Right renal pelvis (tissue), 4 donors: ENCODE measurements at regions not wholly inside any gene's neighbourhood (a gene's known extent, or its start where the extent isn't known, plus 50 kb on each side); places are given as distances from the start of the nearest gene placed in this dataset.
"Not testable (repeated sequence)": the region's sequence is repeated elsewhere in the genome, so short reads cannot be mapped to it uniquely, and the experiment has no call there.

Source experiments
- DNase-seq, 4 donors: peaks; one replicate each; pipeline ENCODE4 v3.0.0-alpha.2; 2013; ENCODE audit warnings: low read depth in 4 of 4, low spot score in 3 of 4, missing footprints in 1 of 4

GRCh38 chr14:44873536-44873935, 88.2 kb downstream of the KLHL28 start:
- no peak for DNase-seq

- DNase-seq = no peak
Measured at GRCh38 chr14:44866770-44867169, 95.0 kb downstream of the KLHL28 start.

- DNase-seq = no peak
Measured at GRCh38 chr14:44866322-44866721, 95.4 kb downstream of the KLHL28 start.

GRCh38 chr14:44863271-44863670, 98.5 kb downstream of the KLHL28 start:
- DNase-seq = no peak

- no peak for DNase-seq
Measured at GRCh38 chr14:44854114-44854513, 107.6 kb downstream of the KLHL28 start.

- no peak for DNase-seq
Measured at GRCh38 chr14:44847526-44848309, 114.0 kb downstream of the KLHL28 start.

- peak; percentile 14 to 32 (median 24) for DNase-seq
Measured at GRCh38 chr14:44846232-44846824, 115.4 kb downstream of the KLHL28 start.

- DNase-seq = not testable (repeated sequence)
Measured at GRCh38 chr14:44835928-44836327, 125.8 kb downstream of the KLHL28 start.

- peak in 2 of 4 donors; percentile 24 to 38 for DNase-seq
Measured at GRCh38 chr14:44833376-44834060, 128.2 kb downstream of the KLHL28 start.

- DNase-seq = no peak
Measured at GRCh38 chr14:44830371-44830770, 131.4 kb downstream of the KLHL28 start.

GRCh38 chr14:44829021-44829420, 132.7 kb downstream of the KLHL28 start:
- DNase-seq = no peak

- no peak for DNase-seq
Measured at GRCh38 chr14:44828023-44828422, 133.7 kb downstream of the KLHL28 start.

GRCh38 chr14:44820230-44820964, 141.3 kb downstream of the KLHL28 start:
- DNase-seq = no peak

- DNase-seq = no peak
Measured at GRCh38 chr14:44814196-44814595, 147.6 kb downstream of the KLHL28 start.

GRCh38 chr14:44812672-44813071, 149.1 kb downstream of the KLHL28 start:
- DNase-seq = no peak

- DNase-seq = no peak
Measured at GRCh38 chr14:44804391-44804790, 157.4 kb downstream of the KLHL28 start.

GRCh38 chr14:44803239-44803905, 158.4 kb downstream of the KLHL28 start:
- peak; percentile 35 to 40 (median 40) for DNase-seq

- no peak for DNase-seq
Measured at GRCh38 chr14:44798386-44799242, 163.1 kb downstream of the KLHL28 start.

- no peak for DNase-seq
Measured at GRCh38 chr14:44795725-44796124, 166.0 kb downstream of the KLHL28 start.

GRCh38 chr14:44791730-44792129, 170.0 kb downstream of the KLHL28 start:
- DNase-seq = no peak
